Large intestine (tissue), 3 donors: ENCODE measurements at regions not wholly inside any gene's neighbourhood (a gene's known extent, or its start where the extent isn't known, plus 50 kb on each side); places are given as distances from the start of the nearest gene placed in this dataset.
"Not testable (repeated sequence)": the region's sequence is repeated elsewhere in the genome, so short reads cannot be mapped to it uniquely, and the experiment has no call there.

ENCODE experiments used
- DNase-seq, 2 donors: peaks; one replicate each; pipeline versions ENCODE4 v3.0.0 to v3.0.0-alpha.2; 2013
- H3K27ac ChIP-seq: one replicate; pipeline ENCODE4 v1.5.1; 2013; ENCODE audit warnings: low read length
- H3K27me3 ChIP-seq: 2 replicates; pipeline ENCODE4 v1.6.1; 2013; ENCODE audit warnings: low read length; ENCODE audit not compliant: control insufficient read depth, insufficient read depth
- H3K36me3 ChIP-seq: 2 replicates; pipeline ENCODE4 v1.6.1; 2013; ENCODE audit warnings: low read length; ENCODE audit not compliant: control insufficient read depth, insufficient read depth
- H3K4me1 ChIP-seq: one replicate; pipeline ENCODE4 v1.6.1; 2013; ENCODE audit warnings: low read length; ENCODE audit not compliant: control insufficient read depth, insufficient read depth
- H3K4me3 ChIP-seq: one replicate; pipeline ENCODE4 v1.5.1; 2013; ENCODE audit warnings: low read length
- H3K9me3 ChIP-seq: one replicate; pipeline ENCODE4 v1.6.1; 2013; ENCODE audit warnings: mild to moderate bottlenecking, low read depth, low read length, moderate library complexity; ENCODE audit not compliant: control insufficient read depth
- WGBS: methylation state at CpG from one replicate; pipeline ENCODE4 v1.1.5; 2013; ENCODE audit warnings: low lambda C conversion rate; ENCODE audit not compliant: insufficient coverage; 5-methylcytosine and 5-hydroxymethylcytosine counted together

DNA sequence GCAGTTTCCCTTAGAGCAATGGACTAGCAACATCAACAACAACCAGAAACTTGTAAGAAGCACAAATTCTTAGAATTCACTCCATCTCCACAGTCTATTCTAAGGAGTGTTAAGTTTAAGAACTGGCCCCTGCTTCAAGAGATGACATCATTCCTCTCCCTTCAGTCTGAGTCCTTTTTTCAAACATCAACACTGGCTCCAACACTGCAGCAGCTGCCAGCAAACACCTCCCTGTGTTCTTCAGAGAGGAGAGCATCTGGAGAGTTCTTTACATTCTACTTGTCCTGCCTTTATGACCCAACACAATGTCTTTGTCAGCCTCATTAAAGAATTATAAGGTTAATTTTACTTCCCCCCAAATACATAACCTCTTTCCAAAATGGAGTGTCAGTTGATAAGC lies 122.3 kb downstream of the HNMT start:
- DNase-seq: no peak
- Histone ChIP-seq H3K27me3 (no peaks in the 10 kb centered on the region), H3K4me3 (no peak overlapping the region)

DNA sequence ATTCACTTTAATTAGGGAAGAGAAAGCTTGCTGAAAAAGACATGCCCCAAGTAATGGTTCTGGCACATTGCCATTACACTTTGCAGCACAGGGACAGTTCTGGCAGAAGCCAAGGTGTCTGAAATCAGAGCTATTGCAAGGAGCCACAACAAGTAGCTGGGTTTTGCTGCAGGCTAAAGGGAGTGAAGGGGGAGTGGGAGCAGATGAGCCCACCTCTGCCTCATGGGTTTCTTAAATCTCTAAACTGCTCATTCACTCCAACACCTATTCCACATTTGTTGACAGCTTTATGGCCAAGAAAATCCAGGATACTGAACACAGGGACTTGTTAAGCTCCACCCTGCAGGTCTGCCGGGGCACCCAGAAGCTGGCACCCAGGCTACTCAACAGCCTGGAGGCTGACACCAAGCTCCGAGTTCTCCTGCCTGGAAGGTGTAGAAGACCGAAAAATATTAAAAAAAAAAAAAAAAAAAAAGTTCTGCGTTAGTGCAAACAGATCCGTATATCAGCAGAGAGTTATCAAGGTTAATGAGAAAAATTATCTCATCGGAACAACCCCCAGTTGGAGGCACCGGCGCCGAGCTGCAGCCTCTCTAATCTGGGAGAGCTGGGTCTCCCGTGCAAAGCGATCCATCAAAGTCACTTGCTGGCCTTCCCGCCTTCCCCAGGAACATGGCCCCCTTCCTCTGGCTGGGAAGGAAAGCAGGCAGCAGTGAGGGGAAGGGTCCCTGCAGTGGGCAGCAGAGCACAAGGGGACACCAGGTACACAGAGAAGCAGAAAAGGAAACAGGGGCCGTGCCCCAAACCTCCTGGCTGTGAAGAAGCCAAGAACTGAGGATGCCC lies 123.7 kb downstream of the HNMT start:
- Histone ChIP-seq H3K4me1 (peaks cover 2% of the 10 kb centered on the region), H3K9me3 (no peaks in the 10 kb centered on the region), H3K27ac (no peak overlapping the region), H3K27me3 (no peaks in the 10 kb centered on the region), H3K4me3 (no peak overlapping the region), H3K36me3 (no peaks in the 10 kb centered on the region)
- DNase-seq: peak in 1 of 2 donors; percentile 53
- WGBS: no CpG with 5 or more reads among the region's 13 CpGs

More for the DNA sequence above, 122.3 kb downstream of the HNMT start:
- no peaks in the 10 kb centered on the region for H3K9me3 ChIP-seq
- no peaks in the 10 kb centered on the region for H3K36me3 ChIP-seq
- H3K27ac ChIP-seq: no peak overlapping the region
- peaks cover 2% of the 10 kb centered on the region for H3K4me1 ChIP-seq

DNA sequence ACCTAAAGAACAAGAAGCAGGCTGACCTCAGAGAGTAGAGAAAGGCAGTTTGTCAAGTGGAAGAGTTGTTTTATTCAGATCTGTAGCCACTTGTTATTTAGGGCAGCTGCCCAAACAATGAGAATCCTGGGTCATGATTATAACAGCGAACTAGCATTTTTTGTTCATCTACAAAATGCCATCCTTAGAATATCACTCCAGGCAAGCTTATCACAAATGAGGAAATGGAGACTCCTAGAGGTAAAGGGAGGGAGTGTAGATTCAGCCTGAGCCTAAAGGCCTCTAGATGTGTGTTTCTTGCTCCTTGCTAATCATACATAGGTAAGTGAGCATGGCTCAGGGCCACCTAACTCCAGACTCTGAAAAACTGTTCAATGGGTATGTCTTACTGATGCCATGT lies 126.1 kb downstream of the HNMT start:
- no CpG with 5 or more reads among the region's 1 CpG for WGBS
- H3K36me3 ChIP-seq: no peaks in the 10 kb centered on the region
- no peaks in the 10 kb centered on the region for H3K27me3 ChIP-seq
- no peak overlapping the region for H3K27ac ChIP-seq
- no peak overlapping the region for H3K4me3 ChIP-seq
- no peaks in the 10 kb centered on the region for H3K9me3 ChIP-seq
- H3K4me1 ChIP-seq: peaks cover 2% of the 10 kb centered on the region
- peak; percentile 20 to 49 for DNase-seq

DNA sequence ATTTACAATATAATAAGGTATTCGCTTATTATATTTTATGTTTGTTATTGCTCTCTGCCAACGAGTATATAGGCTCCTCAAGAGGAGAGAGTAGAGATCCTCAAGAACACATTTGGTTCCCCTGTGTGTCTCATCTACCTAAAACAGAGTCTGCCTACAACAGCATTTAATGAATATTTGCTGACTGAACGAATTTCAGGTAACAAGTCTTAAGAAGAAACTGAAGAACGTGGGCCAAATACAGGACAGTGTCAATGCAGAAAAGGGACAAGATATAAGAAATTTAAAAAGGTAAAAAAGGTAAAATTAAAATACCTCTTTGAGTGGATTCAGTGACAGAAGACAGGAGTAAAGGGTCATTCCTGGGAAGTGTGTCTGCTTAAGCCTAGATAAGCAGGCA lies 129.2 kb downstream of the HNMT start:
- Histone ChIP-seq H3K9me3 (no peaks in the 10 kb centered on the region), H3K27ac (no peak overlapping the region), H3K4me3 (no peak overlapping the region), H3K4me1 (no peaks in the 10 kb centered on the region), H3K36me3 (no peaks in the 10 kb centered on the region), H3K27me3 (no peaks in the 10 kb centered on the region)
- DNase-seq: no peak
- 91% methylated on average over 4 of the region's 4 CpGs for WGBS

DNA sequence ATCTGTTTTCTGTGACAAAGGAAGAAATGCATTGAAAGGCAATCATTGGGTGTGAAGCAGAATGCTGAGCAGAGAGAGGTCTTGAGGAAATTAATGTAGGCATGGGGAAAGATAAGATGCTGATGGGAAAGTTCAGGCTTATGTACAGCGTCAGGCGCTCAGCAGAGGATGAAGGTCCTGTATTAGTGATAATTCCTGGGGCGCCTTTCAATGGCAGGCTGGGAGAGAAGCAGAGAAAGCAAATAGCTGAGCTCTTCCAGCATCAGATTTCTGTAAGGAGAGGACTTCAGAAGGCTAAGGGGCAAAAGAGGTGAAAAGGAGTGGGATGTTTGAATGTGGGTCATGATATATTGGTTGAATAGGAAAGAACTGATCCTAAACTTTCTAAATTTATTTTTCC lies 129.8 kb downstream of the HNMT start:
- WGBS: no CpG with 5 or more reads among the region's 3 CpGs
- Histone ChIP-seq H3K4me1 (no peaks in the 10 kb centered on the region), H3K9me3 (no peaks in the 10 kb centered on the region), H3K27ac (no peak overlapping the region), H3K36me3 (no peaks in the 10 kb centered on the region), H3K4me3 (no peak overlapping the region), H3K27me3 (no peaks in the 10 kb centered on the region)
- DNase-seq: peak in 1 of 2 donors; percentile 30

DNA sequence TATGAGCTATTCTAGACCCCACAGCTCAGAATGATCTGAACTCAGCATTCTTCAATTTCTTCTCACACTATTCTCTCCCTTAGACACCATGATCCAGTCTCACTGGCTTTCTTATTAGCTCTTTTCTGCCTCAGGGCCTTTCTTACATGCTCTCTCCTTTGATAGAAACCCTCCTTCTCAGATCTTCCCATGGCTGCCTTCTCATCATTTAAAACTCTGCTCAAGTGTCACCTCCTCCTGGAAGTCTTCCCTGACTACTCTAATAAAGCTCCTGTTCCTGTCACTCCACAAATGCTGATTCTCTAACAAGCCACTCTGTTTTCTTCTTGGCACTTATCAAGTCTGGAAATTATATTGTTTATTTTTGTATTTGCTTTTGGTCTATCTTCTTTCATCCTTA lies 131.1 kb downstream of the HNMT start:
- H3K27ac ChIP-seq: no peak overlapping the region
- DNase-seq: no peak
- H3K27me3 ChIP-seq: no peaks in the 10 kb centered on the region

DNA sequence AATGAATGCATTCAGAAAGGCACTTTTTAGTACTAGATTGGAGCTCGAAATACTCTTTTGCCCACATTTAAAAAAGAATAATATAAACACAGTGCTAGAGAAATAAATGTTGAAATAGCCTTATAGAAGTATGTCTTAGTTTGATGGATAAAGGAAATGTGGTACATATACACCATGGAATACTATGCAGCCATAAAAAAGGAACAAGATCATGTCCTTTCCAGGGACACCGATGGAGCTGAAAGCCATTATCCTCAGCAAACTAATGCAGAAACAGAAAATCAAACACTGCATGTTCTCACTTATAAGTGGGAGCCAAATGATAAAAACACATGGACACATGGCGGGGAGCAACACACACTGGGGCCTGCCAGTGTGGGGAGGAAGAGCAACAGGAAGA lies 135.0 kb downstream of the HNMT start:
- not testable (repeated sequence) for H3K27ac ChIP-seq, H3K9me3 ChIP-seq, H3K4me1 ChIP-seq, H3K36me3 ChIP-seq, H3K4me3 ChIP-seq, DNase-seq, H3K27me3 ChIP-seq
- WGBS: 100% methylated on average over 1 of the region's 3 CpGs

More for the DNA sequence above, 131.1 kb downstream of the HNMT start:
- H3K9me3 ChIP-seq: no peaks in the 10 kb centered on the region
- no peaks in the 10 kb centered on the region for H3K4me1 ChIP-seq
- no peak overlapping the region for H3K4me3 ChIP-seq
- H3K36me3 ChIP-seq: no peaks in the 10 kb centered on the region

DNA sequence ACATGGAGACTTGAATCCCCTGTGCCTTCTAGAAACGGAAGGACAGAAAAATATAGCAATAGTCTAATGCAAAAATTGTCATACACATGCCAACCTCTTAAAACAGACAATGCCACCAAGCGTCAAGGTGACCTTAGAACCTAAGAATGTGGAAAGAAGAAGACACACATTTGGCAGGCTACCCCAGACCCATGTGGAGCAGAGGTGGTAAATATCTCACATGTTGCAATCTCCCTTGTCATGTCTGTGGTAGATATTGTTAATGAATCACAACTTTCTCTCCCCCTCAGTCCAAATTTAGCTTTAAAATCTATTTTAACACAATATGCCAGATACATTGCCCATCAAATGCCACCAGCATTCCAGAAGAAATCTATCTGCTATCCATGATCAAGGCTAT lies 137.4 kb downstream of the HNMT start:
- Histone ChIP-seq H3K27me3 (no peaks in the 10 kb centered on the region), H3K9me3 (peaks cover 4% of the 10 kb centered on the region), H3K36me3 (no peaks in the 10 kb centered on the region), H3K4me1 (no peaks in the 10 kb centered on the region), H3K4me3 (no peak overlapping the region), H3K27ac (no peak overlapping the region)
- no CpG with 5 or more reads among the region's 2 CpGs for WGBS
- no peak for DNase-seq

DNA sequence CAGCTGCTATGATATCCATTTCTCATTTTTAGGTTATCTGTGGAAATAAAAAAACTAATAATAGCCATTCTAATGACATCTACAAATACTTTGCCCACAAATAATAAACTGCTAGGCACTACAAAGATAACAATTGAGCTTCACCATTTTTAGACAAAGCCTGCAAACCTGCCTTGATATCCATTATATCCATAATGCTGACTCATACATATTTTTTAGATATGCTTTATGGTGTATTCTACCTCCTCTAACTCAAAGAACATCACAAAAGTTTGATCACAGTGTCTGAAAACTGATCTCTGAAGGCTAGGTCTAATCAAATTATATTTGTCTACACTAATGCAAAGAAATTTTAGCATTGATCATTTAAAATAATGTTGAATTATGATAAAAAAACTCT lies 138.4 kb downstream of the HNMT start:
- no peak overlapping the region for H3K4me3 ChIP-seq

DNA sequence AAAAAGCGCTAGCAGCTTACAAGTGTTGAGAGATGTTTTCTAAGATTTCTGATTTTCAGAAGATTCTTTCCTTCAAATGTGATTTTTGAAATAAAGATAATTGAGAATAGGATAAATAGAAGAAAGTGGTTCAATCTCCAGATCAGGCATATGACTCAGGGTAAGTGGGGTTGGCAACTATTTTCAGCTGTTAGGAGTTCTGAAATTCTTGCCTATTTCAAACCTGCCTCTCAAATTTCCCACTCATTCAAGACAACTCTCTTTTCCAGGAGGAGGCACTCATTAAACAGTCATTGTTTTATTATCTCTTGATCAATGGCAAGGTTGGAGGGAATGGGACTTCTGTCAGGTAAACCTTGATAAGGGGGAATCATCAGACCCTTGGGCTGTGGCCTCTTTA lies 138.9 kb downstream of the HNMT start:
- H3K27me3 ChIP-seq: no peaks in the 10 kb centered on the region
- no peaks in the 10 kb centered on the region for H3K4me1 ChIP-seq
- WGBS: no CpG with 5 or more reads among the region's 1 CpG
- no peaks in the 10 kb centered on the region for H3K36me3 ChIP-seq
- H3K4me3 ChIP-seq: no peak overlapping the region
- DNase-seq: no peak
- H3K27ac ChIP-seq: no peak overlapping the region
- H3K9me3 ChIP-seq: peaks cover 4% of the 10 kb centered on the region

More for the DNA sequence above, 138.4 kb downstream of the HNMT start:
- no peak overlapping the region for H3K27ac ChIP-seq
- peaks cover 4% of the 10 kb centered on the region for H3K9me3 ChIP-seq
- no peaks in the 10 kb centered on the region for H3K27me3 ChIP-seq
- no peaks in the 10 kb centered on the region for H3K36me3 ChIP-seq
- DNase-seq: no peak
- no peaks in the 10 kb centered on the region for H3K4me1 ChIP-seq

DNA sequence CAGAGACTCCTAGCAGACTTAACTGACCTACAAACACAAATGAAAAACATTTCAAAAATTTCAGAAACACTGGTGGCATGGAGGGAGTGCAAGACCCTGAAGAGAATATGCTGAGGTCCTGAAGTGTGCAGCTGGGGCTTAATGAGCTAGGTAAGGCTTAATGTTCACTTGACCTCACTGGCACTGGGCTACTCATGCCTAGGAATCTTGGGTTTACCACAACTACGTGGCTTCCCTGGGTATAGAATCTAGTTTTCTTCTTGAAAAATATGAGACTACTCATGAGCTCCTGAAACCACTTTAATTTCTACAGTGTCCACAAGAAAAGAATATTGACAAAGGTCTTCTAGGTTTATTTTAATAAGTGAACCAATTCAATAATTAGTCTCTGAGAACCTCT lies 139.8 kb downstream of the HNMT start:
- H3K27ac ChIP-seq: no peak overlapping the region
- no peak overlapping the region for H3K4me3 ChIP-seq
- H3K9me3 ChIP-seq: peaks cover 4% of the 10 kb centered on the region
- H3K27me3 ChIP-seq: no peaks in the 10 kb centered on the region
- WGBS: no CpG with 5 or more reads among the region's 1 CpG
- DNase-seq: no peak
- no peaks in the 10 kb centered on the region for H3K4me1 ChIP-seq
- no peaks in the 10 kb centered on the region for H3K36me3 ChIP-seq
